ENCODE measurements at regions not wholly inside any gene's neighbourhood (a gene's known extent, or its start where the extent isn't known, plus 50 kb on each side); places are given as distances from the start of the nearest gene placed in this dataset.

DNA sequence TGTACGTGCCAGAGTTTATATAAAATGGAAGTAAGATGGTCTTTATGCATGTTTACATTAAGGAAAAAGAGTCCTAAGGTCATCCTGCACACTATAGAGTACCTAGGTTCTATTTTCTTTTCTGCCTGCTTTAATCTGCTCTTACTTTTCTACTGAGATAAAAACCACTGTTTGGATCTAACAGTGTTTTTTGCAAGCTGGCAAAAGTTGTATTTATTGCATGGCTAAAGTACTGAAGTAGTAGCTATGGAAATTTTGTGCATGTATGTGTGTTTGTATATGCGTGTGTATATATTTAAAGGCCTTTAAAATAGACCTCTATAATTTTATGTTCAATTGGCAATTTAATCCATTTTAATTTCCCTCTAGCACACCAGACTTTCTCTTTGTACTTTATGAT lies 98.3 kb upstream of the CPSF6 start:
- TF ChIP-seq, protein P1, sequence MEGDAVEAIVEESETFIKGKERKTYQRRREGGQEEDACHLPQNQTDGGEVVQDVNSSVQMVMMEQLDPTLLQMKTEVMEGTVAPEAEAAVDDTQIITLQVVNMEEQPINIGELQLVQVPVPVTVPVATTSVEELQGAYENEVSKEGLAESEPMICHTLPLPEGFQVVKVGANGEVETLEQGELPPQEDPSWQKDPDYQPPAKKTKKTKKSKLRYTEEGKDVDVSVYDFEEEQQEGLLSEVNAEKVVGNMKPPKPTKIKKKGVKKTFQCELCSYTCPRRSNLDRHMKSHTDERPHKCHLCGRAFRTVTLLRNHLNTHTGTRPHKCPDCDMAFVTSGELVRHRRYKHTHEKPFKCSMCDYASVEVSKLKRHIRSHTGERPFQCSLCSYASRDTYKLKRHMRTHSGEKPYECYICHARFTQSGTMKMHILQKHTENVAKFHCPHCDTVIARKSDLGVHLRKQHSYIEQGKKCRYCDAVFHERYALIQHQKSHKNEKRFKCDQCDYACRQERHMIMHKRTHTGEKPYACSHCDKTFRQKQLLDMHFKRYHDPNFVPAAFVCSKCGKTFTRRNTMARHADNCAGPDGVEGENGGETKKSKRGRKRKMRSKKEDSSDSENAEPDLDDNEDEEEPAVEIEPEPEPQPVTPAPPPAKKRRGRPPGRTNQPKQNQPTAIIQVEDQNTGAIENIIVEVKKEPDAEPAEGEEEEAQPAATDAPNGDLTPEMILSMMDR (IDR thresholded peaks at IDR 0.05 in 2 of 3, conservative IDR thresholded peaks at IDR 0.05 in 1 of 3; ENCODE audit: control insufficient read depth in 2 of 3, extremely low read depth in 1 of 3, insufficient read depth in 1 of 3, low read depth in 3 of 3, low read length in 3 of 3), result no peak
- no peak for TF ChIP-seq EP300 (IDR thresholded peaks at IDR 0.05; ENCODE audit: borderline replicate concordance in 1 of 2, control insufficient read depth in 1 of 2, low read depth in 2 of 2, low read length in 2 of 2)
- no peak for TF ChIP-seq POLR2A (IDR thresholded peaks at IDR 0.05; ENCODE audit: low read depth, low read length)
- no peak for TF ChIP-seq SUZ12 (IDR thresholded peaks at IDR 0.05; ENCODE audit: unreplicated experiment)
- no peak for TF ChIP-seq TAF1 (IDR thresholded peaks at IDR 0.05; ENCODE audit: borderline replicate concordance, low read depth, low read length)
- TF ChIP-seq, protein P2, sequence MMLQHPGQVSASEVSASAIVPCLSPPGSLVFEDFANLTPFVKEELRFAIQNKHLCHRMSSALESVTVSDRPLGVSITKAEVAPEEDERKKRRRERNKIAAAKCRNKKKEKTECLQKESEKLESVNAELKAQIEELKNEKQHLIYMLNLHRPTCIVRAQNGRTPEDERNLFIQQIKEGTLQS (IDR thresholded peaks at IDR 0.05; ENCODE audit: borderline replicate concordance, extremely low read depth, low read depth, low read length), result no peak
- TF ChIP-seq, protein P3, sequence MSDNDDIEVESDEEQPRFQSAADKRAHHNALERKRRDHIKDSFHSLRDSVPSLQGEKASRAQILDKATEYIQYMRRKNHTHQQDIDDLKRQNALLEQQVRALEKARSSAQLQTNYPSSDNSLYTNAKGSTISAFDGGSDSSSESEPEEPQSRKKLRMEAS (IDR thresholded peaks at IDR 0.05; ENCODE audit: low read depth, low read length), result no peak
- TF ChIP-seq, protein P4, sequence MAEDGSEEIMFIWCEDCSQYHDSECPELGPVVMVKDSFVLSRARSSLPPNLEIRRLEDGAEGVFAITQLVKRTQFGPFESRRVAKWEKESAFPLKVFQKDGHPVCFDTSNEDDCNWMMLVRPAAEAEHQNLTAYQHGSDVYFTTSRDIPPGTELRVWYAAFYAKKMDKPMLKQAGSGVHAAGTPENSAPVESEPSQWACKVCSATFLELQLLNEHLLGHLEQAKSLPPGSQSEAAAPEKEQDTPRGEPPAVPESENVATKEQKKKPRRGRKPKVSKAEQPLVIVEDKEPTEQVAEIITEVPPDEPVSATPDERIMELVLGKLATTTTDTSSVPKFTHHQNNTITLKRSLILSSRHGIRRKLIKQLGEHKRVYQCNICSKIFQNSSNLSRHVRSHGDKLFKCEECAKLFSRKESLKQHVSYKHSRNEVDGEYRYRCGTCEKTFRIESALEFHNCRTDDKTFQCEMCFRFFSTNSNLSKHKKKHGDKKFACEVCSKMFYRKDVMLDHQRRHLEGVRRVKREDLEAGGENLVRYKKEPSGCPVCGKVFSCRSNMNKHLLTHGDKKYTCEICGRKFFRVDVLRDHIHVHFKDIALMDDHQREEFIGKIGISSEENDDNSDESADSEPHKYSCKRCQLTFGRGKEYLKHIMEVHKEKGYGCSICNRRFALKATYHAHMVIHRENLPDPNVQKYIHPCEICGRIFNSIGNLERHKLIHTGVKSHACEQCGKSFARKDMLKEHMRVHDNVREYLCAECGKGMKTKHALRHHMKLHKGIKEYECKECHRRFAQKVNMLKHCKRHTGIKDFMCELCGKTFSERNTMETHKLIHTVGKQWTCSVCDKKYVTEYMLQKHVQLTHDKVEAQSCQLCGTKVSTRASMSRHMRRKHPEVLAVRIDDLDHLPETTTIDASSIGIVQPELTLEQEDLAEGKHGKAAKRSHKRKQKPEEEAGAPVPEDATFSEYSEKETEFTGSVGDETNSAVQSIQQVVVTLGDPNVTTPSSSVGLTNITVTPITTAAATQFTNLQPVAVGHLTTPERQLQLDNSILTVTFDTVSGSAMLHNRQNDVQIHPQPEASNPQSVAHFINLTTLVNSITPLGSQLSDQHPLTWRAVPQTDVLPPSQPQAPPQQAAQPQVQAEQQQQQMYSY (CRISPR knock-in tag; IDR thresholded peaks at IDR 0.05), result no peak
- no peak for TF ChIP-seq EZH2 (IDR thresholded peaks at IDR 0.05; ENCODE audit: borderline replicate concordance, control insufficient read depth, low read depth, low read length)
- no peak for TF ChIP-seq EGR1 (IDR thresholded peaks at IDR 0.05; ENCODE audit: borderline replicate concordance in 1 of 2, low read depth in 2 of 2, low read length in 2 of 2)
- TF ChIP-seq, protein P5, sequence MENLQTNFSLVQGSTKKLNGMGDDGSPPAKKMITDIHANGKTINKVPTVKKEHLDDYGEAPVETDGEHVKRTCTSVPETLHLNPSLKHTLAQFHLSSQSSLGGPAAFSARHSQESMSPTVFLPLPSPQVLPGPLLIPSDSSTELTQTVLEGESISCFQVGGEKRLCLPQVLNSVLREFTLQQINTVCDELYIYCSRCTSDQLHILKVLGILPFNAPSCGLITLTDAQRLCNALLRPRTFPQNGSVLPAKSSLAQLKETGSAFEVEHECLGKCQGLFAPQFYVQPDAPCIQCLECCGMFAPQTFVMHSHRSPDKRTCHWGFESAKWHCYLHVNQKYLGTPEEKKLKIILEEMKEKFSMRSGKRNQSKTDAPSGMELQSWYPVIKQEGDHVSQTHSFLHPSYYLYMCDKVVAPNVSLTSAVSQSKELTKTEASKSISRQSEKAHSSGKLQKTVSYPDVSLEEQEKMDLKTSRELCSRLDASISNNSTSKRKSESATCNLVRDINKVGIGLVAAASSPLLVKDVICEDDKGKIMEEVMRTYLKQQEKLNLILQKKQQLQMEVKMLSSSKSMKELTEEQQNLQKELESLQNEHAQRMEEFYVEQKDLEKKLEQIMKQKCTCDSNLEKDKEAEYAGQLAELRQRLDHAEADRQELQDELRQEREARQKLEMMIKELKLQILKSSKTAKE (IDR thresholded peaks at IDR 0.05; ENCODE audit: low read depth, poor library complexity, severe bottlenecking), result no peak
- TF ChIP-seq, protein P6, sequence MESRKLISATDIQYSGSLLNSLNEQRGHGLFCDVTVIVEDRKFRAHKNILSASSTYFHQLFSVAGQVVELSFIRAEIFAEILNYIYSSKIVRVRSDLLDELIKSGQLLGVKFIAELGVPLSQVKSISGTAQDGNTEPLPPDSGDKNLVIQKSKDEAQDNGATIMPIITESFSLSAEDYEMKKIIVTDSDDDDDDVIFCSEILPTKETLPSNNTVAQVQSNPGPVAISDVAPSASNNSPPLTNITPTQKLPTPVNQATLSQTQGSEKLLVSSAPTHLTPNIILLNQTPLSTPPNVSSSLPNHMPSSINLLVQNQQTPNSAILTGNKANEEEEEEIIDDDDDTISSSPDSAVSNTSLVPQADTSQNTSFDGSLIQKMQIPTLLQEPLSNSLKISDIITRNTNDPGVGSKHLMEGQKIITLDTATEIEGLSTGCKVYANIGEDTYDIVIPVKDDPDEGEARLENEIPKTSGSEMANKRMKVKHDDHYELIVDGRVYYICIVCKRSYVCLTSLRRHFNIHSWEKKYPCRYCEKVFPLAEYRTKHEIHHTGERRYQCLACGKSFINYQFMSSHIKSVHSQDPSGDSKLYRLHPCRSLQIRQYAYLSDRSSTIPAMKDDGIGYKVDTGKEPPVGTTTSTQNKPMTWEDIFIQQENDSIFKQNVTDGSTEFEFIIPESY (IDR thresholded peaks at IDR 0.05), result no peak
- TF ChIP-seq, protein P7, sequence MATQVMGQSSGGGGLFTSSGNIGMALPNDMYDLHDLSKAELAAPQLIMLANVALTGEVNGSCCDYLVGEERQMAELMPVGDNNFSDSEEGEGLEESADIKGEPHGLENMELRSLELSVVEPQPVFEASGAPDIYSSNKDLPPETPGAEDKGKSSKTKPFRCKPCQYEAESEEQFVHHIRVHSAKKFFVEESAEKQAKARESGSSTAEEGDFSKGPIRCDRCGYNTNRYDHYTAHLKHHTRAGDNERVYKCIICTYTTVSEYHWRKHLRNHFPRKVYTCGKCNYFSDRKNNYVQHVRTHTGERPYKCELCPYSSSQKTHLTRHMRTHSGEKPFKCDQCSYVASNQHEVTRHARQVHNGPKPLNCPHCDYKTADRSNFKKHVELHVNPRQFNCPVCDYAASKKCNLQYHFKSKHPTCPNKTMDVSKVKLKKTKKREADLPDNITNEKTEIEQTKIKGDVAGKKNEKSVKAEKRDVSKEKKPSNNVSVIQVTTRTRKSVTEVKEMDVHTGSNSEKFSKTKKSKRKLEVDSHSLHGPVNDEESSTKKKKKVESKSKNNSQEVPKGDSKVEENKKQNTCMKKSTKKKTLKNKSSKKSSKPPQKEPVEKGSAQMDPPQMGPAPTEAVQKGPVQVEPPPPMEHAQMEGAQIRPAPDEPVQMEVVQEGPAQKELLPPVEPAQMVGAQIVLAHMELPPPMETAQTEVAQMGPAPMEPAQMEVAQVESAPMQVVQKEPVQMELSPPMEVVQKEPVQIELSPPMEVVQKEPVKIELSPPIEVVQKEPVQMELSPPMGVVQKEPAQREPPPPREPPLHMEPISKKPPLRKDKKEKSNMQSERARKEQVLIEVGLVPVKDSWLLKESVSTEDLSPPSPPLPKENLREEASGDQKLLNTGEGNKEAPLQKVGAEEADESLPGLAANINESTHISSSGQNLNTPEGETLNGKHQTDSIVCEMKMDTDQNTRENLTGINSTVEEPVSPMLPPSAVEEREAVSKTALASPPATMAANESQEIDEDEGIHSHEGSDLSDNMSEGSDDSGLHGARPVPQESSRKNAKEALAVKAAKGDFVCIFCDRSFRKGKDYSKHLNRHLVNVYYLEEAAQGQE (IDR thresholded peaks at IDR 0.05; ENCODE audit: low read depth, low read length), result no peak
- TF ChIP-seq CBX3 (IDR thresholded peaks at IDR 0.05; ENCODE audit: borderline replicate concordance, low read depth), result no peak
